ENCODE measurements at regions not wholly inside any gene's neighbourhood (a gene's known extent, or its start where the extent isn't known, plus 50 kb on each side); places are given as distances from the start of the nearest gene placed in this dataset.

DNA sequence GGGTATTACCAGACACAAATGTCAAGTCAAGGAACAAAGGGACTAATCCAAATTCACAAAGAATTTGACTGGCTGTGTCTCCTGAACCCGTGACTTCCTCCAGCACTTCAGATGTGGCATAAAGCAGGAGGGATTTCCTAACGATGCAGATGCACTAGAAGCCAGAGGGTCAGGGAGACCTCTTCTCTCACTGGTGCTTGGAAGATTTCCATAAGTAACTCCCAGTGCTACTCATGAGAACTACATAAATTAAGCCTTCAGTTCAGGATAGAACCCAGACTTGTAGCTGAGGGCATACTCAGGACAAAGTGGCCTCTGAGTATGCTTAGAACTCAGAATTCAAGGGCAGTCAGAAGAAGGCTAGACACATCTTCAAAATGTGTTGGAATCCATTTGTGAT is 83.6 kb upstream of the NRIP1 start:
- TF ChIP-seq POLR2A (IDR thresholded peaks at IDR 0.05) = no peak
- TF ChIP-seq, protein P1, sequence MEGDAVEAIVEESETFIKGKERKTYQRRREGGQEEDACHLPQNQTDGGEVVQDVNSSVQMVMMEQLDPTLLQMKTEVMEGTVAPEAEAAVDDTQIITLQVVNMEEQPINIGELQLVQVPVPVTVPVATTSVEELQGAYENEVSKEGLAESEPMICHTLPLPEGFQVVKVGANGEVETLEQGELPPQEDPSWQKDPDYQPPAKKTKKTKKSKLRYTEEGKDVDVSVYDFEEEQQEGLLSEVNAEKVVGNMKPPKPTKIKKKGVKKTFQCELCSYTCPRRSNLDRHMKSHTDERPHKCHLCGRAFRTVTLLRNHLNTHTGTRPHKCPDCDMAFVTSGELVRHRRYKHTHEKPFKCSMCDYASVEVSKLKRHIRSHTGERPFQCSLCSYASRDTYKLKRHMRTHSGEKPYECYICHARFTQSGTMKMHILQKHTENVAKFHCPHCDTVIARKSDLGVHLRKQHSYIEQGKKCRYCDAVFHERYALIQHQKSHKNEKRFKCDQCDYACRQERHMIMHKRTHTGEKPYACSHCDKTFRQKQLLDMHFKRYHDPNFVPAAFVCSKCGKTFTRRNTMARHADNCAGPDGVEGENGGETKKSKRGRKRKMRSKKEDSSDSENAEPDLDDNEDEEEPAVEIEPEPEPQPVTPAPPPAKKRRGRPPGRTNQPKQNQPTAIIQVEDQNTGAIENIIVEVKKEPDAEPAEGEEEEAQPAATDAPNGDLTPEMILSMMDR (IDR thresholded peaks at IDR 0.05) = no peak
- no peak for TF ChIP-seq POLR2AphosphoS5 (IDR thresholded peaks at IDR 0.05)
